ENCODE measurements at regions not wholly inside any gene's neighbourhood (a gene's known extent, or its start where the extent isn't known, plus 50 kb on each side); places are given as distances from the start of the nearest gene placed in this dataset.

GRCh38 chr13:90185734-90186133, 1161.8 kb upstream of the MIR17HG start:
- ChIA-PET RAD21 (ENCODE audit: low non-redundant PET in 1 of 2, low total read pairs in 2 of 2, uncharacterized antibody in 2 of 2, unreplicated experiment in 2 of 2) (no interaction called here), CTCF (no interaction called here), POLR2A (no interaction called here)
- no peak overlapping the region for H3K4me3 ChIP-seq (replicated peaks in 1 of 2; ENCODE audit: low read depth in 1 of 2, low read length in 2 of 2)
- DNase-seq (ENCODE audit: low read depth, low spot score) (no peak), ATAC-seq (no peak)
- H3K4me1 ChIP-seq (ENCODE audit: control insufficient read depth in 1 of 2, insufficient read depth in 2 of 2, low read length in 2 of 2) = no peaks in the 10 kb centered on the region
- BruUV-seq (replicated peaks) = no TSS peak
- H3K79me2 ChIP-seq (ENCODE audit: insufficient read depth, low read length) = no peaks in the 10 kb centered on the region
- H3K4me2 ChIP-seq (ENCODE audit: low read length) = no peak overlapping the region
- no peak overlapping the region for H2AFZ ChIP-seq (ENCODE audit: low read depth, low read length, poor library complexity, severe bottlenecking)
- H3K27me3 ChIP-seq (ENCODE audit: insufficient read depth, low read length) = no peaks in the 10 kb centered on the region
- intact Hi-C loops (cut with micrococcal nuclease) = no loop called here
- no peak overlapping the region for H3K9ac ChIP-seq (ENCODE audit: low read length)
- no peaks in the 10 kb centered on the region for H3K9me2 ChIP-seq (ENCODE audit: insufficient read depth)
- H3K36me3 ChIP-seq (ENCODE audit: control insufficient read depth in 1 of 2, insufficient read depth in 2 of 2, low read length in 2 of 2) = no peaks in the 10 kb centered on the region
- H4K20me1 ChIP-seq (ENCODE audit: insufficient read depth) = no peaks in the 10 kb centered on the region
- TF ChIP-seq ZBTB33 (IDR thresholded peaks at IDR 0.05; ENCODE audit: extremely low read depth, insufficient replicate concordance, low read length) (no peak), CTCF (IDR thresholded peaks at IDR 0.05 in 2 of 3, conservative IDR thresholded peaks at IDR 0.05 in 1 of 3; ENCODE audit: borderline replicate concordance in 1 of 3, insufficient read depth in 1 of 3, low read depth in 2 of 3, low read length in 2 of 3) (no peak), EZH2 (IDR thresholded peaks at IDR 0.05) (no peak), CEBPB (IDR thresholded peaks at IDR 0.05; ENCODE audit: low read depth) (no peak), YY1 (IDR thresholded peaks at IDR 0.05; ENCODE audit: extremely low read depth, insufficient replicate concordance, low read depth, low read length) (no peak), CBX3 (IDR thresholded peaks at IDR 0.05; ENCODE audit: low read depth) (no peak), EGR1 (IDR thresholded peaks at IDR 0.05; ENCODE audit: low read depth) (no peak), MAX (IDR thresholded peaks at IDR 0.05) (no peak), JUND (IDR thresholded peaks at IDR 0.05) (no peak), ELF1 (IDR thresholded peaks at IDR 0.05; ENCODE audit: borderline replicate concordance, low read depth) (no peak), ZNF274 (IDR thresholded peaks at IDR 0.05; ENCODE audit: low read depth, low read length) (no peak), FOSL1 (IDR thresholded peaks at IDR 0.05; ENCODE audit: low read depth) (no peak), TCF7L2 (IDR thresholded peaks at IDR 0.05; ENCODE audit: borderline replicate concordance, extremely low read depth, insufficient read depth, insufficient read length) (no peak), POLR2A (IDR thresholded peaks at IDR 0.05; ENCODE audit: borderline replicate concordance, extremely low read depth, insufficient read depth, insufficient read length) (no peak)
- TF ChIP-seq, protein P1, sequence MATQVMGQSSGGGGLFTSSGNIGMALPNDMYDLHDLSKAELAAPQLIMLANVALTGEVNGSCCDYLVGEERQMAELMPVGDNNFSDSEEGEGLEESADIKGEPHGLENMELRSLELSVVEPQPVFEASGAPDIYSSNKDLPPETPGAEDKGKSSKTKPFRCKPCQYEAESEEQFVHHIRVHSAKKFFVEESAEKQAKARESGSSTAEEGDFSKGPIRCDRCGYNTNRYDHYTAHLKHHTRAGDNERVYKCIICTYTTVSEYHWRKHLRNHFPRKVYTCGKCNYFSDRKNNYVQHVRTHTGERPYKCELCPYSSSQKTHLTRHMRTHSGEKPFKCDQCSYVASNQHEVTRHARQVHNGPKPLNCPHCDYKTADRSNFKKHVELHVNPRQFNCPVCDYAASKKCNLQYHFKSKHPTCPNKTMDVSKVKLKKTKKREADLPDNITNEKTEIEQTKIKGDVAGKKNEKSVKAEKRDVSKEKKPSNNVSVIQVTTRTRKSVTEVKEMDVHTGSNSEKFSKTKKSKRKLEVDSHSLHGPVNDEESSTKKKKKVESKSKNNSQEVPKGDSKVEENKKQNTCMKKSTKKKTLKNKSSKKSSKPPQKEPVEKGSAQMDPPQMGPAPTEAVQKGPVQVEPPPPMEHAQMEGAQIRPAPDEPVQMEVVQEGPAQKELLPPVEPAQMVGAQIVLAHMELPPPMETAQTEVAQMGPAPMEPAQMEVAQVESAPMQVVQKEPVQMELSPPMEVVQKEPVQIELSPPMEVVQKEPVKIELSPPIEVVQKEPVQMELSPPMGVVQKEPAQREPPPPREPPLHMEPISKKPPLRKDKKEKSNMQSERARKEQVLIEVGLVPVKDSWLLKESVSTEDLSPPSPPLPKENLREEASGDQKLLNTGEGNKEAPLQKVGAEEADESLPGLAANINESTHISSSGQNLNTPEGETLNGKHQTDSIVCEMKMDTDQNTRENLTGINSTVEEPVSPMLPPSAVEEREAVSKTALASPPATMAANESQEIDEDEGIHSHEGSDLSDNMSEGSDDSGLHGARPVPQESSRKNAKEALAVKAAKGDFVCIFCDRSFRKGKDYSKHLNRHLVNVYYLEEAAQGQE (IDR thresholded peaks at IDR 0.05; ENCODE audit: low read depth) = no peak
- H3K27ac ChIP-seq (ENCODE audit: low read depth, low read length) = no peak overlapping the region
- H3K9me3 ChIP-seq (ENCODE audit: control insufficient read depth in 1 of 2, insufficient read depth in 1 of 2, low read depth in 1 of 2, low read length in 2 of 2) = no peaks in the 10 kb centered on the region; a peak in 1 of 4 replicates

Data from HCT116 (cell line).